ENCODE measurements at regions not wholly inside any gene's neighbourhood (a gene's known extent, or its start where the extent isn't known, plus 50 kb on each side); places are given as distances from the start of the nearest gene placed in this dataset.

DNA sequence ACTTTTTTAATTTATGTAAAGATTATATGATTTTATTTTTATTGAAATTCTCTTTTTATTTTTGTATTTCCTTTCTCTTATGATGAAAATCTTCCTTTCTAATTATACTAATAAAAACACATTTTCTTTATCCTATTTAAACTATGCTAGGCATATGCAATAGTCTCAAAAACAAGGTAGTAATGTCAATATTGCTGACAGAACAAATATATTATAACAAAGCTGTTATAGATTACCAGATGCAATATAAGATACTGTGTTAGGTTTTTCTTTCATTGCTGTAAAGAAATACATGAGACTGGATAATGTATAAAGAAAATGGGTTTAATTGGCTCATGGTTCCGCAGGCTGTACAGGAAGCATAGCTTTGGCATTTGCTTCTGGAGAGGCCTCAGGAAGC is 631.2 kb upstream of the SOX11 start:
- no peak for DNase-seq

DNA sequence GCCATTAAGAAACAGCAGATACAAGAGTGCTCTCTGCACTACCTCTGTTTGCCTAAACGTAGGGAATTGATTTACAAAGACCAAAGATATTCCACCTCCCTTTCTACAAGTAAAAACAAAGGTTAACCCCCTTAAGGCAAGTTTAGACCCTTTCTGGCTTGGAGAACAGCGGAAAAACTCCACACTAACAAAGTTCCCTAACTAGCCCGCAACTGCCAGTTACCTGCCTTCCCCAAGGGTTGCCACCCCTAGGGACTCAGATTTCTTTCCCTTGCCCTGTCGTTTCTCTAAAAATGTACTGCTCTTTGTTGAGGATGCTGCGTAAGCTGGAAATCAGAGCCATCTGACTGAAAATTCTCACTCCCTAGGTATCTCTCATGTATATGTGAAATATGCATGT is 627.5 kb upstream of the SOX11 start:
- DNase-seq = no peak

DNA sequence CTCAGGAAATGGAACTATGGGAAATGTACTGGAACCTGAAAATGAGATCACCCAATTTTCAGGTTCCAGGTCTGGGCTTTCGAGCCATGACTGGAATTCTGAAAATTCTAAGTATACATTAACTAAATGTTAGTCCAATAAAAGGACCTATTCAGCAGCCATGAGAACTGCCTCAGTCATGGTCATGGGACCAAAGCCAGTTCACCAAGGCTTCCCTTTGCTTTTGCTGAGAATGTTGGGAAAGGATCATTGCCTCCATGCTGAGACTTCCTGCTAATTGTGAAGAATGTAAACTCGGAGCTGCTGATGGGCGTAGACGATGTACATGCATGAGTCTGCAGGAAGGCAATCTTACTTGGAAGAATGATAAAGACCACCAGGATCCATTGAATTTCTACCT is 624.4 kb upstream of the SOX11 start:
- DNase-seq = no peak

DNA sequence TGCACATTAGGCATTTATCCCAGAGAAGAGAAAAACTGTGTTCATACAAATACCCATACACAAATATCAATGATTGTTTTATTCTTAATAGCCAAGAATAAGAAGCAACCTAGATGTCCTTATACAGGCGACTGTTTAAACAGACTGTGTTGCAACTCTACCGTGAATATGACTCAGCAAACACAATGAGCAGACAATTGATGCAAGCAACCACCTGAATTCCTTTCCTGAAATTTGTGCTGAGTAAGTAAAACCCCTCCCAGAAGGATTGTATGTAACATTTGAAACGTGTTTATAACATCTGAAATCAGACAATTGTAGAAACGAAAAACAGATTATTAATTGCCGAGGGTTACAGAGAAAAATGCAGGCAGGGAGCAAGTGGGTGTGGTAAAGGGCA is 621.9 kb upstream of the SOX11 start:
- no peak for DNase-seq

DNA sequence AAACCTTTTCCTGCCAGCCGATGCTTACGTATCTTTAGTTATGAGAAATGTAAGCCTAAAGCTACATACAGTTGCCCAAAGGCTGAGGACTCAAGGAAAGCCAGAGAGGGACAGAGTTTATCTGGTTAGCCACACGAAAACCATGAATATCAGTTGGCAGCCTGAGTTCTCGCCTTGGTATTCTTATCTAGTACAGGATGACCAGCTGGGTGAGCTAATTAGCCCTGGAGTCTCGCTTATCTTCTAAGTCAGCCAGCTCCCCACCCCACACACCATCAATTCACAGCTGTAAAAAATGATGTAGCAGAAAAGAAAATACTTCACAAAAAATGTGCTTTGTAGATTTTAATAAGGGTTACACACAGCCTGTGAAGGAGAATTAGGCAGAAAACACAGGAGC is 617.5 kb upstream of the SOX11 start:
- DNase-seq = no peak

DNA sequence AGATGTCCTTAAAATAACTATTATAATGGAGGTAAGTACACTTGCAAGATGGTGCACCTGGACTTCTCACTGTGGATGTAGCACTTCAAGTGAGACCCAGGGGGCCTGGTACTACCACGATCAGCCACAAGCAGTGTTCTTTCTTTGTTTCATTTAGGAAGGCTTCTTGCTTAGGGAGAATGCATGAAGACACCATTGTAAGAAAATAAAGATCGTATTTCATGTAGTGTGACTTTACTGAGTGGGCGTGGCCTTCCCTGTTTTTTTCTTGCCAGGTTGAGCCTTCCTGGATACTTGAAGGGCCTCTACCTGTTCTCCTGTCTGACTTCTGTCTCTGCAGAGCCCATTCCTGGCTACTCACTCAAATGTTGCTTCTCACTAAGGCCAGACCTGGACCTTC is 615.6 kb upstream of the SOX11 start:
- no peak for DNase-seq

DNA sequence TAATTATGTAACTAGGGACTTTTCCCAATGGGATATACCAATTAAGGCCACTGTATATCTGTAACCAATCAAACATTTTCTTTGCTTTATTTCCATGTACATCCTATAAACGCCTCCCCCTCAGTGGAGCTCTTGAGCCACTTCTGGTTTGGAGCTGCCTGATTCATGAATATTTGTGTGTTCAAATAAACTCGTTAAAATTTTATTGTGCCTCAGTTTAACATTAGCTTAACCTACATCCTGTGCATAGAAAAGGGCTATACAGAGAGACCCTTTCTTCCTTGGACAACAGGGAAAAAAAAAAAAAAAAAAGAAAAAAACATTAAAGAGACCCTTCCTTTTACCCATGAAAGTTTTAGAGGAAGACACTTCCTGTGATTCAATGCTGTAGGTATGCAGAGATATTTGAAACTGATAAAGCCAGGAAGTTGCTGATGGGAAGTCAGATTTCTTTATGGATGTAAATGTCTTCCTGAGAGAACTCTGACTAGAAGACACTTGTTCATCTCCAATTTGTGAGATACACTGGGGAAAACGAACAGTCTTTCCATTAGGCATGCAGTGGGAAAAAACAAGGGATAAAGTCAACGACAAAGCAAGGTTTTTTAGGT is 614.6 kb upstream of the SOX11 start:
- DNase-seq = no peak

DNA sequence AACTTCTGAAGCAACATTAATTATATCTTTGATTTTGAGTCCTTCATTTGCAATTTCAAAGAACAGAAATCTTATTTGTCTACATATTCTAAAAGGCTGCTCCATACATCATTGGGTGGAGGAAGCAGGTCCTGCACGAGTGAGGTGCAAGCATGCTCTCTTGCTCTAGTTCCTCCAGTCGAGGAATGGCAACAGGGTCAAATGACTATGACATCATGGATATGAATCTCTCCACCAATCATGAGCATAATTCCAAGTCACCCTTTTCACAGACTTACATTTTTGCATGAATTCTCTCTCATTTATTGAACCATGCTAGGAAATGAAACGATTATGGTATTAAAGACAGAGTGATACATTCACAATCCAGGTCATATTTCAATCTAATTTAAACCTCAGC is 608.8 kb upstream of the SOX11 start:
- DNase-seq = no peak

DNA sequence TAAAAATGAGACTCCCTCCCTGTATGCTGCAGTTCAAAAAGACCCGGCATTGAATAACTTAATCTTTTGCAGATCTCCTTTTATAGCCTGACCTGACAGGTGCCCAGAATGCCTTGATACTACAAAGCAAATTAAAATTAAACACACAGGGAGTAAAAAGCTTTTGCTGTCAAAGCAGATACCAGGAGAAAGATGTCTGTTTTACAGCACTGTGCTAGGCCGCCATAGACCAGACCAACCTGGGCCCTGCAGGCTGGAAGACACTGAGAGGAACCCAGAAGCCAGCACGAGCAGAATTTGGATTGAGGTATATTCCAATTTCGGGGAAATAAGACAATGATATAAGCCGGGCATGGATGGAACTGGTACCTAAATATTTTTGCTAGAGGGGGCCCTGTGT is 602.8 kb upstream of the SOX11 start:
- no peak for DNase-seq

DNA sequence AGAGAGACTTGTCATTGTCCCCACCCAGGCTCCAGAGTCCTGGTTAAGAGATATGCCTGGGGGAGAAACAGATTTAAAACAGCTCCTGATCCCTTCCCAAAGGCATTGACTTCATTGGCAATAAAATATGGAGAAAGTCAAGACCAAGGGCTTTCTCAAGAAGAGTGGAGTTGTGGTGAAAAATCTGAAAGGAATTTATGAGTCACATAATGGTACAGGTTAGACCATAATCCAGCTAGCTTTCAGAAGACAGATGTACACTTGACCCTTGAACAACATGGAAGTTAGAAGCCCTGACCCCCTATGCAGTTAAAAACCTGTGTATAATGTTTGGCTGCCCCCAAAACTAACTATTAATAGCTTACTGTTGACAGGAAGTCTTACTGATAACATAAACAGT is 599.1 kb upstream of the SOX11 start:
- DNase-seq = no peak

DNA sequence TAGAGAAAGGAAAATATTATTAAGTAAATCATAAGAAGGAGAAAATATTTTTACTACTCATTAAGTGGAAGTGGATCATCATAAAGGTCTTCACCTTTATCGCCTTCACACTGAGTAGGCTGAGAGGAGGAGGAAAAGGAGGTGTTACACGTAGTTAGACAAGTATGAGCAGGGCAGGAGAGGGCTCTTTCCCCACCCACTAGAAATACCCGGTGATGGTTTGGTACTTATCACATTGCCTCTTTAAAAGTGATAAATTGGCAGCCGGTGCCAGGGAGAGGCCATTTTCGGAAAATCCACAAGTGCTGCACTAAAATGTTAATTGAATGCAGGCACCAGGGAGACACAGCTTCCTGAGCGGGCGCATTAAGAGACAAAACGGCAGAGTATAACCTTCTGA is 598.7 kb upstream of the SOX11 start:
- no peak for DNase-seq

DNA sequence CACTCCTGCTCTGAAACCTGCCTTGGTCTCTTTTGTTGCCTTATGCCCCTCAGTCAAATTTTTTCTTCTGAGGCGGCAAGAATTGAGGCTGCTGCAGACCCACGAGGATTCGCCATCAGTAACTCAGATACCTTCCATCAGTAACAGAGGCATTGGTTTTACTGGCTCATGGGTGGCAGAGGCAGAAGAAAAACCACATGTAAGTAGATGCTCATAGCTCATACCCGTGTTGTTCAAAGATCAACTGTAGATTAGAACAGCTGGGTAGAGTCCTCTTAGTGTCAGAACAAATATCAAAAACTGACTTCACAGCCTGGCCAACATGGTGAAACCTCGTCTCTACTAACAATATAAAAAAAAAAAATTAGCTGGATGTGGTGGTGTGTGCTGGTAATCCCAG is 598.0 kb upstream of the SOX11 start:
- no peak for DNase-seq

DNA sequence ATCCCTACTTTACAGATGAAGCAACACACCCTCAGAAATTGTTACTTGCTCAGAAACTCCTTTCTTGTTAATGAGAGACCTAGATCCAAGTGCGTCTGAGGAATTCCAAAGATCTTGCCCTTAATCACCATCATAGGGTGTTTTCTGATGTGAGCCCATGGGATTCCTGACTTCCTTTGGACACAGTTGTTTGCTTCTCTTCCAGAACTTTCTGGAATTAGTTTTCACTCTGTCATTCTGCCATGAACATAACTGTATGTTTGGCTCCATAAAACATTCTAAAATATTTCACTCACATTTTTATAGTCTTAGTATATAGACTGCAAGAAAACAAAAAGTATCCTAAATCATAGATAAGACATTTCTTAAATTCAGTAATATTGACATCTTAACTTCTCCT is 593.9 kb upstream of the SOX11 start:
- peak in 2 of 3 donors; percentile 7 to 53 for DNase-seq

DNA sequence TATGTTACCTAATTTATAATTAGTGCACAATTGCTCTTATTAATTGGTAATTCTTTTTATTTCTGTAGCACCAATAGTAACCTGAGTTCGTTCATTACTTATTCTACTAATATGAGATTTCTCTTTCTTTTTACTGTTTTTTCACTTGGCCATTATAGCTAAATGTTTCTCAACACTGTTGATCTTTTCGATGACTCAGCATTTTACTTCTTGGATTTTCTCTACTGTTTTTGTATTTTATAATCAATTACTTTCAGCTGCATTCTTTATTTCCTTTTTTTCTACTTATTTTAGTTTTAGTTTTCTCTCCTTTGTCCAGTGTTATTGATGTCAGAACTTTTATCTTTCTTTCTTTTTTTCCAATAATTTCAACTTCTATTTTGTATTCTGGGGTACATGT is 589.4 kb upstream of the SOX11 start:
- DNase-seq = no peak

DNA sequence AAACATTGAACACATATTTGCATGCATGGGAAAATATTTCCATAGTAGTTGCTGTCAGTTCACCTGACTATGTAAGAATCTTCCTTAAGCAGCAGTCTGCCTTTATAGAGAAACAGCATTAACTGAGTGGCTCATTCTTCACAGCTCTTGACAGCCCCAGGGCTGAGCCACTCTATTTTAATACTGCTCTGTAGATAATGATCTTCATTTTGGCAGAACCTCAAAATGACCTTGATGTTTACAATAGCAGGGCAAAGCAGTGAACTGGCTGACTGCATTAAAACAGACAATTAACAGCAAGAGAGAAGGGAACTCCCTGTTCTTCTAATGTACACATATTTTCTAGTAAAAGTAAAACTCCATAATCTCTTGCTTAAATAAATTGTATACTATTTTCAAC is 580.6 kb upstream of the SOX11 start:
- no peak for DNase-seq

DNA sequence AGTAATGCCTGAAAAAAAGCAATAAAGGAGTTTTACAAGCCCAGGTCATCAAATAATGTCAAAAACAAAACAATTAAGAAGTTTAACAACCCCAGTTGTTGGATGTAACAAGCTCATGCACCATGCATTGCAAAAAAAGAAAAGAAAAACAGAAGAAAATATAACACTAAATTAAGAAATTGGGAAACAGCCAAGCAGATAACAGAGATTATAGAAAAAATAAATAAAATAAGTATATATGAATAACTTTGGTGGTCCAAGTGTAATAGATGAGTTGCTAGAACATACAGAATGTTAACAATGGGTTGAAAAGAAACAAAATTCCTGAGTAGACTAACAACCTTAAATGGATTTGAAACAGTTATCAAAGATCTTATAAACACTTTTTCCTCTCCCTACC is 573.1 kb upstream of the SOX11 start:
- DNase-seq = no peak

DNA sequence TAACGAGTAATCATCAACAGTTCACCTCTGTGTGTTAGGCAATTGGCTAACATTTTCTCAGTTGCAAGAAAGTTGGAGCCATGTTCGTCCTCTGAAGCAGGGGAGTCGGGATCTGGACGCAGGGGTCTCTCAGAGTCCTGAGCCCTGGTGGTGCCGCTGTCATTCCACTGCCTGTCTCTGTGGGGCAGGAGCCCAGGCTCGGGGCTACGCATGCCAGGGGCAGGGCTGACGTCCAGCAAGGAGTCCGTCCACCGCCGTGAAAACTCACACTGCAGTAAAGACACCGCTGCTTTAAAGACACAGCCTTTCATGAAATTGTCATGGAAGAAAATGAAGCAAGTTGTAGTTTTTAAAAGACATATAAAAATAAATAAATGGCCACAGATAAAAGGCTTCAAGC is 571.1 kb upstream of the SOX11 start:
- DNase-seq = no peak

DNA sequence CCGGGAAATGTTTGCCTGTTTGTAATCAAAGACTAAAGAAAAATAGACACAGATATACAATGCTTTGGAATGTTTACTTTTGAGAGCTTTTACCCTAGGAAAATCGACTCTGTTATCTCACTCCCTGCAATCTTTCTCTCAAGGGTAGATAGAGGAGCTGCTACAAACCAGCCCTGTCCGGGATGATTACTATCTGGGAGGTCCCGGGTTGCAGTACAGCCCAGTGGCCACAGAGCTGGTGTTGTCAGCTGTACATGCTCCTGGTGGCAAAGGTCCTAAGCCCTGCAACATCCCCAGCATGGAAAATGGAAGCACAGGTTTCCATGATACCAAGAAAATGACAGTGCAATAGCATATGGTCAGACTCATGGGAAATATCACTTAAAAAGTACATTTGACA is 570.5 kb upstream of the SOX11 start:
- DNase-seq = no peak

DNA sequence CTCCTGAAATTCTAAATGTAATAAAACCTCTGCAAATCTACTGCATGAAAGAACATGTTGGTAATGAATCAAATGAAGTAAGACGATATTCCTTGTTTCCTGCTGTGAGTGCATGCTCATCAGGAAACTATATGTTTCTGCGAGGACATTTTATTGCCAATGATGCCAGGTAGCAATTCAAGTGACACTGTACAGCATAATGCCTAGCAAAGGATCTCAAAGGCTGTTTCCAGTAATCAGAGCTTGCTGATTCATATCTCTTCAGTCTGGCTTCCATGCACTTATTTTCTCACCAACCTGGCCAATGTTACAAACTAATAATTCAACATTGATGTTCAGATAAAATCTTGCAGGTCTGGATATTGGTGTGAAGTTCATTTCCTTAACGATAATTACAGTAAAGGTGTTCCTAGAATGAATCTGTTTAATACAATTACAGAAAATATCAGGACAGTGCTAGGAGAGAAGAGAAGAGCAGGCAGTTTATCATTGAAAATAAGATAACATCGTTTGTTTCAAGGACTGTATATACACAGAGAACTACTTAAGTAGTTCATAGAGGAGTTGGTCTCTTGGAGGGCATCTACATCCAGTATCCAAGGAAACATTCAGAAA is 568.5 kb upstream of the SOX11 start:
- DNase-seq = no peak

DNA sequence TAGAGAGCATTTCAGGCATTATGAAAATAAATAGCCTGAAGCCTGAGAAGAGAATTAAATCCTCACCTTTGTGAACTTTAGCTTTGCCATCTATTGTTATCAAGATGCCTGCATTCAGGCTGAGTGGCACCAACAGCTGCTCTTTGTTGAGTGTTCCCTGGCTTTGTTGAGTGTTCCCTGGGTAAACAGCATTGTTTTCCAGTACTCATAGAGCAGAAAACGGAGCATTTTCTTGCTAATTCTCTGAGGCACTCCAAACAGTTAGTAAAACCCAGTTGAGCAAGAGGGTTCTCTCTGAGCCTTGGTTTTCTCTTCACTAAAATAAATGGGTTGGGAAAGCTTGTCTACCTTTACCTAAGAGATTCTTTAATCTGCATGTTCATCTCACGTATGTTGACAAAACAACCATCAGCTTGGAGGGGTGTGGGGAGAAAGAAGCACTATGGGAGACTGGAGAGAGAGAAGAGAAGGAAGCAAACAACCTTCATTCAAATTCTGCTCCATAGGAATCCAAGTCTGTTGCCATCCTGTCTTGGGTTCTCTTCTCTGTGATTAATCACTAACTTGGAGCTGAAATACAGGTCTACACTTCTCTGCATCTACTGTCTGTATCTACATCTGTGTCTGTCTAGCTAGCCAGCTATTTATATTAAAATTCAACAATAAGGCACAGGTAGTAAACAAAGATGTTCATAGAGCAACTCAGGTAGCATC is 567.0 kb upstream of the SOX11 start:
- DNase-seq = no peak

DNA sequence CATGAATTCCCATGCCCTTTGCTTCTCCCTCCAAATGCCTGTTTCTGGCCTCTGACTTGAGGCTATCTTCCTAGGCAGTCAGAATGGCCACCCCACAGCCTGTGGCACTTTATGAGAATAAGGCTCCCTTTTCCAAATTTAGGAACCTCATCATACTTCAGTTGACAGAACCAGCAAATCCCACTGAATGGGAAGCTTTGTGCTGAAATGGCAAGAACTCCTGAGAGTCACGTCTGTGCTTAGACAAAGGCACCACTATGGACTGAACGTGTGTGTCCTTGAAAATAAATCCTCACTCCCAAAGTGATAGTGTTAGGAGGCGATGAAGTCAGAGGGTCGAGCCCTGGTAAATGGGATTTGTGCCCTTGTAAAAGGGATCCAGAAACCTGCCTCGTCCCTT is 559.9 kb upstream of the SOX11 start:
- no peak for DNase-seq

DNA sequence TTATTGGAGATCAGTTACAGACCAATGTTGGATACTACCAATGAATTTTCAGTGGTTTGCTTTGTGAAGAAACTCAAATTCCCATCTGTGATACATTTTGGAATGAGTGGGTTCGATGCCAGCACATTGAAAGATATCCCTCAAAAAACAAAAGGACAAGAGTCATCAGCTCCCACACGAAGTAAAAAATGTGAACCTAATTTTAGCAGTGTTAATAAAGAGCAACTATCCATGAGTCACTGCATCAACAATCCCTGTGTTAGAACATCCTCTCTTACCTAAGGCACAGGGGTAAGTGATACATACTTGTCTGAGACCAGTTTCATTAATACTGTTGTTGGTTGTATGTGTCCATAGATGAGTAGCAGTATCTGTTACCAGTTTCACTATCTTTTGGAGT is 551.8 kb upstream of the SOX11 start:
- DNase-seq = peak in 1 of 3 donors; percentile 70

DNA sequence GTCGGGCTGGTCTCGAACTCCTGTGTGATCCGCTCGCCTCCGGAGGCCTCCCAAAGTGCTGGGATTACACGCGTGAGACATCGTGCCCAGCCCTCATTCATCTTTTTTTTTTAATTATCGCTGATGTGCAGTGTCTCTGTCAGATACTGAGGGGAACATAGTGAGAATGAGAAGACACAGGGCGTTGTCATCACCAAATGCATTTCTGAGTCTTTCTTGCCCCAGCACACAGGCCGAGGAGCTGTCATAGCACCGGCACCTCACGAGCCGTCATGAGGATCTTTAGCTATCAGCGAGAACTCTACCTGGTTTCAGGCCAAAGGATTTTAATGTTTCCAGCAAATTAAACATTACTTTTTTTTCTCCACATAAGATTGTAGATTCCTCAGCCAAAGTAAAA is 548.0 kb upstream of the SOX11 start:
- DNase-seq = no peak

DNA sequence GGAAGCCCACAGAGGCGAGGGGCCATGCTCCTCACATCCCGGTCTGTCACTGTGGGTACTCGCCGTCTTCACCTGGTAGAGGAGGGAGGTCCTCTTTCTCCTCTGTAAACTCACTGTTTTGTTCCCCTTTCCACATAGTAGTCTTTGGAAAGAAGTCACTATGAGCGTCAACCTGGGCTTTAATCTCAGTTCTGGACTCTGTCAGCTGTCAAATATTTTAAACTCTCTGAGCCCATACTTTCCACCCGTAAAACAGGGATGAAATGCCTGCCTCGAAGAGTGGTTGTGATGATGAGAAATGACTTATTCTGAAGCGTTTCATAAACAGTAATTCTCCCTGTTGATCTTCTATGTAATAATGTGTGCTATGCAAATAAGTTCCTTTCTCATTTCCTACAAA is 547.1 kb upstream of the SOX11 start:
- no peak for DNase-seq
